ENCODE measurements at regions not wholly inside any gene's neighbourhood (a gene's known extent, or its start where the extent isn't known, plus 50 kb on each side); places are given as distances from the start of the nearest gene placed in this dataset.

- H3K9me3 ChIP-seq (ENCODE audit: insufficient read depth, low read depth, low read length), result no peaks in the 10 kb centered on the region
- peaks cover 33% of the 10 kb centered on the region for H3K4me1 ChIP-seq (ENCODE audit: insufficient read depth, low read length)
- no peaks in the 10 kb centered on the region for H3K36me3 ChIP-seq (ENCODE audit: insufficient read depth, low read length)
- H3K27ac ChIP-seq (ENCODE audit: low read depth, low read length), result peak overlapping the region; percentile 24; the same call in 1 of the 2 replicates
- H3K4me3 ChIP-seq (ENCODE audit: low read length), result no peak overlapping the region
- H3K27me3 ChIP-seq (ENCODE audit: insufficient read depth, low read length), result peaks cover 48% of the 10 kb centered on the region
- 6% methylated on average over 2 of the region's 6 CpGs for WGBS
- no peak overlapping the region for H3K9ac ChIP-seq (ENCODE audit: low read depth, low read length)
Measured at GRCh38 chr4:181166742-181167399, 1076.3 kb upstream of the TENM3 start.

- Histone ChIP-seq H3K9me3 (ENCODE audit: insufficient read depth, low read depth, low read length) (no peaks in the 10 kb centered on the region), H3K4me1 (ENCODE audit: insufficient read depth, low read length) (peaks cover 35% of the 10 kb centered on the region), H3K27ac (ENCODE audit: low read depth, low read length) (no peak overlapping the region), H3K4me3 (ENCODE audit: low read length) (no peak overlapping the region), H3K9ac (ENCODE audit: low read depth, low read length) (no peak overlapping the region), H3K27me3 (ENCODE audit: insufficient read depth, low read length) (peaks cover 48% of the 10 kb centered on the region), H3K36me3 (ENCODE audit: insufficient read depth, low read length) (no peaks in the 10 kb centered on the region)
- 94% methylated on average over 5 of the region's 8 CpGs for WGBS
Measured at GRCh38 chr4:181168011-181168805, 1075.0 kb upstream of the TENM3 start.

GRCh38 chr4:181173046-181173445 lies 1070.2 kb upstream of the TENM3 start:
- peaks cover 18% of the 10 kb centered on the region for H3K27me3 ChIP-seq (ENCODE audit: insufficient read depth, low read length)

GRCh38 chr4:181176306-181176705 lies 1066.9 kb upstream of the TENM3 start:
- no peaks in the 10 kb centered on the region for H3K9me3 ChIP-seq (ENCODE audit: insufficient read depth, low read depth, low read length)
- no peak overlapping the region for H3K4me3 ChIP-seq (ENCODE audit: low read length)
- H3K36me3 ChIP-seq (ENCODE audit: insufficient read depth, low read length), result no peaks in the 10 kb centered on the region
- no peak overlapping the region for H3K9ac ChIP-seq (ENCODE audit: low read depth, low read length)
- H3K27ac ChIP-seq (ENCODE audit: low read depth, low read length), result no peak overlapping the region
- WGBS, result 95% methylated on average over 5 of the region's 6 CpGs
- H3K4me1 ChIP-seq (ENCODE audit: insufficient read depth, low read length), result peaks cover 12% of the 10 kb centered on the region
- no peaks in the 10 kb centered on the region for H3K27me3 ChIP-seq (ENCODE audit: insufficient read depth, low read length)

More at GRCh38 chr4:181173046-181173445, 1070.2 kb upstream of the TENM3 start:
- H3K4me1 ChIP-seq (ENCODE audit: insufficient read depth, low read length), result peaks cover 19% of the 10 kb centered on the region
- H3K27ac ChIP-seq (ENCODE audit: low read depth, low read length), result no peak overlapping the region
- H3K36me3 ChIP-seq (ENCODE audit: insufficient read depth, low read length), result no peaks in the 10 kb centered on the region
- H3K9ac ChIP-seq (ENCODE audit: low read depth, low read length), result no peak overlapping the region
- H3K4me3 ChIP-seq (ENCODE audit: low read length), result no peak overlapping the region
- no peaks in the 10 kb centered on the region for H3K9me3 ChIP-seq (ENCODE audit: insufficient read depth, low read depth, low read length)
- 91% methylated on average over 5 of the region's 5 CpGs for WGBS

GRCh38 chr4:181181331-181181730 lies 1061.9 kb upstream of the TENM3 start:
- no peaks in the 10 kb centered on the region for H3K36me3 ChIP-seq (ENCODE audit: insufficient read depth, low read length)
- no peaks in the 10 kb centered on the region for H3K4me1 ChIP-seq (ENCODE audit: insufficient read depth, low read length)
- H3K9me3 ChIP-seq (ENCODE audit: insufficient read depth, low read depth, low read length), result peaks cover 3% of the 10 kb centered on the region; the same call in 1 of the 2 replicates
- H3K4me3 ChIP-seq (ENCODE audit: low read length), result no peak overlapping the region
- H3K27me3 ChIP-seq (ENCODE audit: insufficient read depth, low read length), result no peaks in the 10 kb centered on the region
- H3K27ac ChIP-seq (ENCODE audit: low read depth, low read length), result no peak overlapping the region
- H3K9ac ChIP-seq (ENCODE audit: low read depth, low read length), result no peak overlapping the region
- 73% methylated on average over 1 of the region's 1 CpG for WGBS

GRCh38 chr4:181189751-181190150 lies 1053.5 kb upstream of the TENM3 start:
- WGBS, result 78% methylated on average over 7 of the region's 7 CpGs
- Histone ChIP-seq H3K9ac (ENCODE audit: low read depth, low read length) (no peak overlapping the region), H3K9me3 (ENCODE audit: insufficient read depth, low read depth, low read length) (peaks cover 6% of the 10 kb centered on the region; the same call in 1 of the 2 replicates), H3K27me3 (ENCODE audit: insufficient read depth, low read length) (no peaks in the 10 kb centered on the region), H3K4me3 (ENCODE audit: low read length) (no peak overlapping the region), H3K36me3 (ENCODE audit: insufficient read depth, low read length) (no peaks in the 10 kb centered on the region), H3K27ac (ENCODE audit: low read depth, low read length) (no peak overlapping the region), H3K4me1 (ENCODE audit: insufficient read depth, low read length) (peaks cover 26% of the 10 kb centered on the region)

GRCh38 chr4:181193131-181193930 lies 1049.9 kb upstream of the TENM3 start:
- H3K9me3 ChIP-seq (ENCODE audit: insufficient read depth, low read depth, low read length), result no peaks in the 10 kb centered on the region
- H3K4me3 ChIP-seq (ENCODE audit: low read length), result no peak overlapping the region
- no peaks in the 10 kb centered on the region for H3K27me3 ChIP-seq (ENCODE audit: insufficient read depth, low read length)
- 76% methylated on average over 6 of the region's 6 CpGs for WGBS
- no peak overlapping the region for H3K9ac ChIP-seq (ENCODE audit: low read depth, low read length)
- H3K36me3 ChIP-seq (ENCODE audit: insufficient read depth, low read length), result no peaks in the 10 kb centered on the region
- H3K27ac ChIP-seq (ENCODE audit: low read depth, low read length), result no peak overlapping the region; the same call in 1 of the 2 replicates
- peaks cover 26% of the 10 kb centered on the region for H3K4me1 ChIP-seq (ENCODE audit: insufficient read depth, low read length)

GRCh38 chr4:181194096-181194495 lies 1049.1 kb upstream of the TENM3 start:
- no peak overlapping the region for H3K4me3 ChIP-seq (ENCODE audit: low read length)
- no peak overlapping the region; the same call in 1 of the 2 replicates for H3K27ac ChIP-seq (ENCODE audit: low read depth, low read length)
- WGBS, result 90% methylated on average over 5 of the region's 5 CpGs

GRCh38 chr4:181200076-181200475 lies 1043.1 kb upstream of the TENM3 start:
- Histone ChIP-seq H3K27me3 (ENCODE audit: insufficient read depth, low read length) (no peaks in the 10 kb centered on the region), H3K9ac (ENCODE audit: low read depth, low read length) (no peak overlapping the region), H3K36me3 (ENCODE audit: insufficient read depth, low read length) (no peaks in the 10 kb centered on the region), H3K4me3 (ENCODE audit: low read length) (no peak overlapping the region), H3K4me1 (ENCODE audit: insufficient read depth, low read length) (no peaks in the 10 kb centered on the region), H3K27ac (ENCODE audit: low read depth, low read length) (no peak overlapping the region), H3K9me3 (ENCODE audit: insufficient read depth, low read depth, low read length) (no peaks in the 10 kb centered on the region)
- WGBS, result 91% methylated on average over 5 of the region's 5 CpGs

More at GRCh38 chr4:181194096-181194495, 1049.1 kb upstream of the TENM3 start:
- Histone ChIP-seq H3K27me3 (ENCODE audit: insufficient read depth, low read length) (no peaks in the 10 kb centered on the region), H3K4me1 (ENCODE audit: insufficient read depth, low read length) (peaks cover 26% of the 10 kb centered on the region), H3K36me3 (ENCODE audit: insufficient read depth, low read length) (no peaks in the 10 kb centered on the region), H3K9me3 (ENCODE audit: insufficient read depth, low read depth, low read length) (no peaks in the 10 kb centered on the region), H3K9ac (ENCODE audit: low read depth, low read length) (no peak overlapping the region)

GRCh38 chr4:181202240-181202639 lies 1041.0 kb upstream of the TENM3 start:
- Histone ChIP-seq H3K36me3 (ENCODE audit: insufficient read depth, low read length) (no peaks in the 10 kb centered on the region), H3K9ac (ENCODE audit: low read depth, low read length) (no peak overlapping the region), H3K4me3 (ENCODE audit: low read length) (no peak overlapping the region), H3K4me1 (ENCODE audit: insufficient read depth, low read length) (no peaks in the 10 kb centered on the region), H3K27me3 (ENCODE audit: insufficient read depth, low read length) (no peaks in the 10 kb centered on the region), H3K9me3 (ENCODE audit: insufficient read depth, low read depth, low read length) (no peaks in the 10 kb centered on the region), H3K27ac (ENCODE audit: low read depth, low read length) (no peak overlapping the region)
- WGBS, result 82% methylated on average over 5 of the region's 5 CpGs

GRCh38 chr4:181204109-181204508 lies 1039.1 kb upstream of the TENM3 start:
- H3K9ac ChIP-seq (ENCODE audit: low read depth, low read length), result no peak overlapping the region
- 93% methylated on average over 4 of the region's 4 CpGs for WGBS
- no peak overlapping the region for H3K27ac ChIP-seq (ENCODE audit: low read depth, low read length)
- H3K9me3 ChIP-seq (ENCODE audit: insufficient read depth, low read depth, low read length), result no peaks in the 10 kb centered on the region
- no peaks in the 10 kb centered on the region for H3K4me1 ChIP-seq (ENCODE audit: insufficient read depth, low read length)
- no peaks in the 10 kb centered on the region for H3K36me3 ChIP-seq (ENCODE audit: insufficient read depth, low read length)
- no peak overlapping the region for H3K4me3 ChIP-seq (ENCODE audit: low read length)
- no peaks in the 10 kb centered on the region for H3K27me3 ChIP-seq (ENCODE audit: insufficient read depth, low read length)

Data from HUES64 (cell line).